Stimulated activated CD8-positive, alpha-beta memory T cell treated with anti-CD3 and anti-CD28 coated beads, Interleukin-12 subunit alpha, Interleukin-12 subunit beta, amount 100 ng/mL, for 1 hour (primary cell): ENCODE measurements at regions not wholly inside any gene's neighbourhood (a gene's known extent, or its start where the extent isn't known, plus 50 kb on each side); places are given as distances from the start of the nearest gene placed in this dataset.

Source experiments
- DNase-seq: peaks from one replicate; pipeline ENCODE4 v3.0.0-alpha.2; 2020; ENCODE audit warnings: low read depth

DNA sequence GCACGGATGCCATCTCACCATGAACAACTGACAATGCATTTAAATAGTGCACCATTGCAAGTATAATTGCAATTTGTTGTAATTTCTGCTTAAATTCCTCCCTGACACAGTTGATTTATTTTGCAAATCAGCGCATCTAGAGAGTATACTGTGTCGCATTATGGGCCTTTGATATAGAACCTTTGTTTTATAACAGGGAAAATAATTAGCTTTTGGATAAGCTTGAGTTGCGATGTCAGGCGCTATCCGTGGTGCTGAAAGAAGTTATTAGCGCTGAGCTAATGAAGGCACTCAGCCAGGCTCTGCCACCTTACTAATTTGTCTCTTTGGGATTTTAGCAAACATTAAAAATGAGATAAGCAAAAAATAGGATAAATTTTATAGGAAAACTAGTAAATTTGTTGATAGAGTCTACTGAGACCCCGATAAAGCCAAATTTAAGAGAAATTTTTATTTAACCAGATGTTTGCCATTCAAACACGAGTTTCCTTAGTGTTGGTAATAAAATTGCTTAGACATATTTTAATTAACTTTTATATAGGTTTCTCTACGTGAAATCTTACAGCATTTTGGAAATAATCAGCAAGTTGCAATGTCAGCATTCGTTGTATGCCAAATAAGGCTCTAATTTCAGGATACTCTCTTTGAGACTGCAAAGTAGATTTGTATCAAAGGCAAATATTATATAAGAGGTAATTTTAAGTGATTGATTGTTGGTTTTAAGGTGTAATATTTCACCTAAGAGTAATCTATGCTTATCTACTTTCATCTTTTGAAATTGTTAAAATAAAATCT lies 355.5 kb downstream of the TLR4 start:
- no peak for DNase-seq

- no peak for DNase-seq
Measured at GRCh38 chr9:118083161-118083560, 379.0 kb downstream of the TLR4 start.

- no peak for DNase-seq
Measured at GRCh38 chr9:118088090-118088489, 383.9 kb downstream of the TLR4 start.

DNA sequence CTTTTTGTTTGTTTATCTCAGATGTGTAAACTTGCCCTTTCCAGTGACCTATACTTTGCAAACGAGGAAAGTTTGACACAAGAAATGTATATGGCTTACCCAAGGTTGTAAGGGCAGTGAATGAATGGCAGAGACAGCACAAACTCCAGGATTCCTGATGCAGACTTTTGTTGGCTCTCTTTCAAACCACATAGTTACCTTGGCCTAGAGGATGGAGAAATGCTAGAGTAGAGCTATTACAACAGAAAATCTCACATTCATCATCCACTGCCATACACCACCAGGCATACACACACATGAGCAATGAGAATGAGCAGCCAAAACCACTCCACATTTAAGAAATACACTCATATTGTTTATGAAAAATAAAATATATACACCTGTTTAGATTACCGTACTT lies 387.0 kb downstream of the TLR4 start:
- no peak for DNase-seq

- DNase-seq: no peak
Measured at GRCh38 chr9:118091711-118092500, 387.7 kb downstream of the TLR4 start.

- no peak for DNase-seq
Measured at GRCh38 chr9:118094387-118094786, 390.2 kb downstream of the TLR4 start.

DNA sequence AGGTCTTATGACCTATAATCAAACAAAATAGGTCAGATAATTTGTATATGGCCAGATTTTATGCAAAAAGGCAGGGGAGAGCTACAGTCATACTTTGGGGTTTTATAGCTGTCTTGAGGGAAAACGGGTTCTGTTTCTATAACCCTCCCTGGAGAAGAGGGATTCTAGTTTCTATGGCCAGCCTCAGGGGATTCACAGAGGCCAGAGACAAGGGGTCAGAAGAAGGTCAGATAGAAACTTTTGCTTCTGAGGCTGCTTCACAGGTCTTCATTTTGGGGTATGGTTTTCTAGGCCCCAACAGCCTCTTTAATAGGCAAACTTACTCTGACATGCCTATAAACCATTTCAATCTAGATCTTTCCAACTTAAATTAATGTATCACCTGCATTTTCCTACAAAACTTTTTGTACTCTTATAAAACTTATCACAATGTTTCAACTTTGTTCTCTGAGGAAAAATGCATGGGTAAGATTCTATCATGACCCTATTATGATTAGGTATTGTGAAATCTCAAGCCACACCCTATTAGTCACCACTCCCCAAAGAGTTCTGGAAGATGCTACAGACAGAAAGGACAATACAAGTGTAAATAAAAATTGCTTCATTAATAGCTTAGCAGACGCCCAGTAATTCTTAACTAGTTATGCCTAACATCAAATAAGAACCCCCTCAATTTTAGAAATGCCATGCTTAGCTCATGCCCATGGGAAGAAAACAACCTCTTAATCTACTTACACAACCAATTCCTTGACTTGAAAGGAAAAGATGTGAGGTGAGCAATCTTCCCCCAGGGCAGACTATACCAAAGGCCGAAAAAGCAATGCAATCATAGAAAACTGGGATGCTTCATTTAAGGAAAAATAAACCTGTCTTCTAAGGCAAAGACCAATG lies 396.6 kb downstream of the TLR4 start:
- no peak for DNase-seq

DNA sequence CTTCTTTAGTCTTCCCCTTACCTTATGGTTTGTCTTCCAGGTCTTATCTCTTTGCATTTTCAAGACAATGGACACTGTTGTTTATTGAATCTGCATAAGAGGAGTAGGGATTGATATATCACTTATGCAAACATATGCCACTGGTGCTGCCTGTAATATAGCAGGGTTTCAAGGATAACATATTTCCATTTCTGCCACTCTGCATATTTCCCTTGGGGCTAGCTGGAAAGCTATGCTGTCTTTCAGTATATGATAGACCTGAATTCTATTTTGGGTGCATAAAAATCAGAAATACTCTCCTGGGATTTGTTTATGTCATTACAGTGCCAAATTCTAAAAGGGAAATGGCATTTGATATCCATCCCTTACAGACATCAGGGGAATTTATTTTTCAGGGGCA lies 400.2 kb downstream of the TLR4 start:
- no peak for DNase-seq

DNA sequence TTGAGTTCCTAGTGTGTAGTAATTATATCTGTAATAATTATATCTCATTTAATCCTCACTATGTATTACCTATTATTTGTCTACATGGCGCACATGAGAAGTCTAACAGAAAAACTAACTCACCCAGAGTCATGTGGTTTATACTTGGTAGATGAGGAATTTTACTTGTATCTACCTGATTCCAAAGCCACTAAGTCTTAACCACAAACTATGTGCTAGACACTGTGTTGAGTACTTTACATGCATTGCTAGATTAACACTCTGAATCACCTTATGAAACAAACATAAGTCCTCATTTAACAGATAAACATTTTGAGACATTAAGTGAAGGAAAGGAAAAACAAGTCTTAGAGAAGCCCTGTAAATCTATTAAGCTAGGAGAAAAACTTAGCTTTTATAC lies 404.8 kb downstream of the TLR4 start:
- no peak for DNase-seq

GRCh38 chr9:118109542-118109941 lies 405.3 kb downstream of the TLR4 start:
- DNase-seq: no peak

- no peak for DNase-seq
Measured at GRCh38 chr9:118121361-118121760, 417.2 kb downstream of the TLR4 start.

DNA sequence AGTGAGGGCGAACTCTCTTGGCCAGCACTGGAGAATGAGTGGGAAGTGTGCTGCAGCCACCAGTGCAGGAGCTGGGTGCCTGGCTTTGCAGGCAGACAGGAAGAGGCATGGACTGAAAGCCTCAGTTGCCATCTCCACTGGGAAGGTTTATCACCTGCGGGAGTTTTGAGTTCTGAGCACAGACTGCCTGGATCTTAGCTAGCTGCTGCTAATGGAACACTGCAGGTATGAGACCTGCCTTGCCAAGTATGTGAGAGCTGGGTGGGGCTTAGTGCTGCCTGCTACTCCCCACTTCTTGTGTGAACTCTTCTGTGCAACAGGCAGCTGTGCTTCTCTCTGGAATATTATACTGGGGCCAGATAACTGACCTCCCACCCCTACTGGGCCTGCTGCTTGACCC lies 424.1 kb downstream of the TLR4 start:
- no peak for DNase-seq

DNA sequence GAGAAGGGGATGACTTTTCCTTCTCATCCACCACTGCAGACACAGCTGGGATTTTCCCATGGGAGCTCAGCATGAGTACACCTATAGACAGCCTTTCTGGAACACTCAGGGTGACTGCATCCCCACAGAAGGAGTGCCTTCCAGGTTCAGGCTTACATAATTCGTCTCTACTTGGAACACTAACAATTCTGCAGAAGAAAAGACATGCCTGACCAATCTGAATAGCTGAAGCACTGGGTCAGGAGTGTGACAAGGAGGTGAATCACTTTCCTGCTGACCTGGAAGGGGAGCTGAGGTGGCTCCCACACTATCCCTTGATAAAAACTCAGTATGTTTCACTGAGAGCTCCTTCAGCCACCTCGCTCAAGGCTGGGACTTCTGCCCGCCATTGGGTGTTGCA lies 425.3 kb downstream of the TLR4 start:
- no peak for DNase-seq

- no peak for DNase-seq
Measured at GRCh38 chr9:118148990-118149389, 444.8 kb downstream of the TLR4 start.

- DNase-seq: no peak
Measured at GRCh38 chr9:118156846-118157245, 452.6 kb downstream of the TLR4 start.

DNA sequence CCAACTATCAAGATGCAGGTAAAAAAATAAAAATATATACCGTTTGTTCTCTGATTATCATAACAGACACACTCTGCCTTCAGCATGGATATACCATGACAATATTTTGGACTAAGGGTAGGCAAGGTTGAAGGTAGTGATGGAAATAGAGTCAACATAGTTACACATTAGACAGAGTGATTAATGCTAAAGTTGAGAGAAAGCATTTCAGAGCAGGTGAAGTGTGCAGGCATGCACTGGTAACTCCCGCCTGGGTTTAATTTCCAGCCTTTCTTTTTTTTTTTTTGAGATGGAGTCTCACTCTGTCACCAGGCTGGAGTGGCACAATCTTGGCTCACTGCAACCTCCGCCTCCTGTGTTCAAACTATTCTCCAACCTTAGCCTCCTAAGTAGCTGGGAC lies 458.5 kb downstream of the TLR4 start:
- DNase-seq: no peak

DNA sequence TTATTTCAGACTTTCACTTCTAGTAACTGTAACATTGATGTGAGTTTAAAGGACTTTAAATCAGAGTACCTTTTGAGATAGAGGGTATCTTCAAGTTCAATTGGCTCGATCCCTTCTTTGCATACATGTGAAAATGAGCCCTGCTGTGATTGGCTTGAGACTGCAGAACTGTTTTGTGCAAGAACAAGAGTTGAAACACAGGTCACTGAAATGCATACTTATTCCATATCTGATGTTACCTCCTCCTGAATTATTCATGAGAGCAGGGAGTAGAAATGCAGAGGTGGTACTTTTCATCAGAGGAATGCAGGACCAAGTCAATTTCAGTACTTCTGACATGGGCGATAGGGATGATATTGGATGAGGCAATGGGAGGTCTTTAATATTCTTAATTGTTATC lies 459.5 kb downstream of the TLR4 start:
- DNase-seq: no peak

DNA sequence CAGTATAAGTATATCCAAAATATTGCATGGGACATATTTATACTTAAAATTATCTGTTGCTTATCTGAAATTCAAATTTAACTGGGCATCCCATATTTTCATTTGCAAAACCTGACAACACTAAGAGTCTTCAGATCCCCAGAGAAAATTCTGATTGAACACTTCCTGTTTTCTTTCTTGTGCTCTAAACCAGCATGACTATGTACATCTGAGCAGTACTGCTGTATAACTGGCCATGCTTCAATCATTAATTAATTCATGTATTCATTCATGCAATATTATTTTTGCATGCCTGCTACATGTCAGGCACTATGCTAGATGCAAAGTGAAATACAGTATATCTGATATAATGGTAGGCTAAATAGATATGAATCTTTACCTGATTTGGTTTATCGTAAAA lies 461.2 kb downstream of the TLR4 start:
- DNase-seq: no peak

- no peak for DNase-seq
Measured at GRCh38 chr9:118170032-118170955, 466.1 kb downstream of the TLR4 start.

DNA sequence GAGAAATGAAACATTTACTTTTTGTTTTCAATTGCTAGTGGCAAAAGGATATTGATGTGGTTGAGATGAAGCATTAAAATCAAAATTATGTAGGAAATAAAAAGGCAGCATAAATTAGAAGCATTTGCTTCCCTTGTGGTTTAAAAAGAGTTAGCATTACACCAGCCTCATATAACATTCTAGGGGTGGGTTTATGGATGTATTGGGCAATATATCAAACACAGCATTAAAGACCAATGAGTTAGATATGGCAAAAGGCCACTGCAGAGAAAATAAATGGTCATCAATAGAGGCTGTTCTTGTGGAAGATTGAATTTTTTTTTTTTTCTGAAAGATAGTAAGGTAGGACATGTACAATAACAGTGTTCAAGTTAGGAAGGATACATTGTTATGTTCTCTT lies 473.0 kb downstream of the TLR4 start:
- no peak for DNase-seq

GRCh38 chr9:118183576-118183975 lies 479.4 kb downstream of the TLR4 start:
- no peak for DNase-seq
